ENCODE measurements at regions not wholly inside any gene's neighbourhood (a gene's known extent, or its start where the extent isn't known, plus 50 kb on each side); places are given as distances from the start of the nearest gene placed in this dataset.
A peak's percentile ranks its signal among the peaks of the same experiment; 100 is the strongest.

DNA sequence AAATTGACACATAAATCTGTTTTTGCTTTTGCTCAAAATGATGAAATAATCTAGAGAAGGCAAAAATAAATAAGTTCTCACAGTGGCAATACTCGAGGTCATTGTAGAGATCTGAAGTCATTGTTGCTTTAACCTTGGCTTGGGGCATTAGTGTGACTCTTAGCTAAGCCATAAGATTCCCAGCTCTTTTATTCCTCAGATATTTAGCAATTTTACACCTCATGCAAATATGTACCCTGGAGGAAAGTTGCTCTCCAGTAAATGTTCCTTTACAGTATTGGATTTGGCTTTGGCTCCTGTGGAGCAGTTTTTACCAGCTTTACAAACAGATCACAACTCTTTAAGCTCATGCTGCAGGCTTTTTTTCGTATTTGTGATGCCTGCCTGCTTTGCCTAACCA, 134.2 kb upstream of the NABP1 start:
- H3K27ac ChIP-seq = peak overlapping the region; percentile 49
- no peak for TF ChIP-seq ZFX (IDR thresholded peaks at IDR 0.05; ENCODE audit: borderline replicate concordance)
- TF ChIP-seq CTCF (IDR thresholded peaks at IDR 0.05) = no peak

GRCh38 chr2:191544461-191545062, 133.4 kb upstream of the NABP1 start:
- TF ChIP-seq CTCF (IDR thresholded peaks at IDR 0.05) (no peak), ZFX (IDR thresholded peaks at IDR 0.05; ENCODE audit: borderline replicate concordance) (no peak)
- H3K27ac ChIP-seq = peak overlapping the region; percentile 49

DNA sequence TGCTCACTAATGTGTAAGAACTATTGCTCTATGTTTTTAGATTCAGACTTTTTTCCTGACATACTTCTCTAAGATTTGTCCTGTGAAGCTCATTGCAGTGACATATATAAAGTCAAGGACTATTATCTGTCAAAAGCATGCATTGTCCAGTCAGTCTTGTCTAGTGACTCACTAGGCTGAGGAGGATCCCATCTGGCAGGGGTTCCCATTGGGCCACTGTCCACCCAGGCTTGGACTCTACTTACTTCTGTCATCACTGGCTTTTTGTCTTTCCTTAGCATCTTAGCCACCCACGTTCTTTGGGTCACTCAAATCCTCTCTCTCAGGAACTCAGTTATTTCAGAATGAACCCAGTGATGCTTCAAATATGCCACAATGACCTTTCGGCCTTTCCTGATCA, 132.6 kb upstream of the NABP1 start:
- H3K27ac ChIP-seq = peak overlapping the region; percentile 49; the same call in 1 of the 2 replicates
- TF ChIP-seq ZFX (IDR thresholded peaks at IDR 0.05; ENCODE audit: borderline replicate concordance) (no peak), CTCF (IDR thresholded peaks at IDR 0.05) (no peak)

DNA sequence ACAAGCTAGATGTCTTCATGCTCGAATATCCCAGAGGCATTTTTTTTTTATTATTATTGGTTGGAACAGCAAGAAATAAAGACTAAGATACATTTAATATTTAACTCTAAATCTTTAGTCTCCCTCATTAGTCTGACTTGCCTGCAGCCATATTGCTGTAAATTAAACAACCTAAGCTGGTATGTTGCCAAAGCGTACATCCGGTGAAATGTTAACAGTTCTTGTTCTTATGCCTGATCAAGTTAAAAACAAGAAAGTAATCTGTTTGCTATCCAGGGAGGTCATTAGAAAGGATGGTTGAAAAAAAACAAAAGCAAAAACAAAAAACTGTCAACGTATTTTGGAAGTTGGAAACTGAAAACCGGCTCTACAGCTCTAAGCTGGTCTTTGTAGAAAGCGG, 125.9 kb upstream of the NABP1 start:
- TF ChIP-seq CTCF (IDR thresholded peaks at IDR 0.05) = 0 out of 2 replicates have a peak, but pooled peaks have one; percentile 1
- TF ChIP-seq ZFX (IDR thresholded peaks at IDR 0.05; ENCODE audit: borderline replicate concordance) = no peak
- peak overlapping the region; percentile 60 for H3K27ac ChIP-seq

- TF ChIP-seq ZFX (IDR thresholded peaks at IDR 0.05; ENCODE audit: borderline replicate concordance) = no peak
- no peak for TF ChIP-seq CTCF (IDR thresholded peaks at IDR 0.05)
- no peak overlapping the region for H3K27ac ChIP-seq
Measured at GRCh38 chr2:191554240-191554639, 123.7 kb upstream of the NABP1 start.

DNA sequence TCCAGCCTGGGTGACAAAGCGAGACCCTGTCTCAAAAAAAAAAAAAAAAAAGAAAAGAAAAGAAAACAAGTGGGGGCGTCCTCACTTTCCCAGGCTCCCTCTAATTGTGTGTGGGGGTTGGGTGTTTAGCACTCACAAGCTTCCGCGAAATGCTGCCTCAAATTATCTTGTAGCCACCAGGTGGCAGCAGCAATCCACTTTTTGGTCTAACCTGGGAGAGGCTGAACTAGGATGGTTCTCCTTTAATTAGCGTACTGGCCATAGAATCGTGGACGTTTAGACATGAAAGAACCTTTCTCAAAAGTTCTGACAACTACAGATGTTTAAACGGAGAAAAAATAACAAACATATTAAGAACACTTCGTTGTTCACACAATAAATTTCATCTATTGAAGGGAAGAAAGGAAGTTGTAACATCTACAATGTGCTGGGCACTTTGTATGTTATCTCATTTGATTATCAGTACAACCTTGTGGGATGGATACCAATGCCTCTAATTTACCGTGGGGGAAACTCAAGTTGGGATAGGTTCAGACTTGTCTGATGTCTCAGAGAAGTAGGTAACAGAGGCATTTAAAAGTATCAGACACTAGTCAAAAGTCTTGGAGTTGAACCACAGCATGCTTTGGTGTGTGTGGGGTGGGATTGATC, 122.7 kb upstream of the NABP1 start:
- H3K27ac ChIP-seq = no peak overlapping the region
- TF ChIP-seq ZFX (IDR thresholded peaks at IDR 0.05; ENCODE audit: borderline replicate concordance) = no peak
- TF ChIP-seq CTCF (IDR thresholded peaks at IDR 0.05) = peak; percentile 85

- TF ChIP-seq CTCF (IDR thresholded peaks at IDR 0.05) (no peak), ZFX (IDR thresholded peaks at IDR 0.05; ENCODE audit: borderline replicate concordance) (no peak)
Measured at GRCh38 chr2:191556463-191556862, 121.5 kb upstream of the NABP1 start.

More at GRCh38 chr2:191556463-191556862, 121.5 kb upstream of the NABP1 start:
- H3K27ac ChIP-seq = no peak overlapping the region
